ENCODE measurements at regions not wholly inside any gene's neighbourhood (a gene's known extent, or its start where the extent isn't known, plus 50 kb on each side); places are given as distances from the start of the nearest gene placed in this dataset.

DNA sequence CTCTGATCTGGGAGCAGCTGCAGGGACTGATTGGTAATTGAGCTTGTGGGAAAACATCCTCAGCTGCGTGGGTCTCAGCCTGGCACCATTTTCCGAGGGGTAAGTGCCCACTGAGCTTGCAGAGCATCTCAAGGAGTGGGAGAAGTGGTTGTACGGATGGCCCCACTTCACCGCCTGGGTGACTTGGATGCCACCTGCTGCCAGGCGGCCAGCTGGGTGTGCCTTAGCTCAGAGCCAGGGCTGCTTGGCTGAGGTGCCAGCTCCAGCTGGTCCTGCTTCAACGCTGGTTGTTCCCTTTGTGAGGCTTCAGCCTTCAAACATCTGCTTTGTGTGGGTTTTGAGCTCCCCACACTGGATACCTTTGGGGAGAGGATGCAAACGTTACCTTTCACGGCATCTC lies 482.7 kb upstream of the EEF2KMT start:
- TF ChIP-seq CTCF (IDR thresholded peaks at IDR 0.05) (no peak), EP300 (IDR thresholded peaks at IDR 0.05) (no peak), POLR2AphosphoS5 (IDR thresholded peaks at IDR 0.05) (no peak), POLR2A (IDR thresholded peaks at IDR 0.05) (no peak)
